ENCODE measurements at regions not wholly inside any gene's neighbourhood (a gene's known extent, or its start where the extent isn't known, plus 50 kb on each side); places are given as distances from the start of the nearest gene placed in this dataset.
"Not testable (repeated sequence)": the region's sequence is repeated elsewhere in the genome, so short reads cannot be mapped to it uniquely, and the experiment has no call there.

GRCh38 chr5:104081232-104081631, 518.6 kb upstream of the NUDT12 start:
- intact Hi-C loops (cut with DNase I): no loop called here
- Histone ChIP-seq H3K9me3 (no peaks in the 10 kb centered on the region), H3K4me1 (peaks cover 0 to 3% (median 0%) of the 10 kb centered on the region in 4 donors), H3K36me3 (no peaks in the 10 kb centered on the region), H3K27me3 (no peaks in the 10 kb centered on the region), H3K27ac (no peak overlapping the region), H3K4me3 (no peak overlapping the region)
- no peak for TF ChIP-seq CTCF (IDR thresholded peaks at IDR 0.05)
- no peak for TF ChIP-seq POLR2A (IDR thresholded peaks at IDR 0.05)
- no peak for ATAC-seq
- DNase-seq: no peak

DNA sequence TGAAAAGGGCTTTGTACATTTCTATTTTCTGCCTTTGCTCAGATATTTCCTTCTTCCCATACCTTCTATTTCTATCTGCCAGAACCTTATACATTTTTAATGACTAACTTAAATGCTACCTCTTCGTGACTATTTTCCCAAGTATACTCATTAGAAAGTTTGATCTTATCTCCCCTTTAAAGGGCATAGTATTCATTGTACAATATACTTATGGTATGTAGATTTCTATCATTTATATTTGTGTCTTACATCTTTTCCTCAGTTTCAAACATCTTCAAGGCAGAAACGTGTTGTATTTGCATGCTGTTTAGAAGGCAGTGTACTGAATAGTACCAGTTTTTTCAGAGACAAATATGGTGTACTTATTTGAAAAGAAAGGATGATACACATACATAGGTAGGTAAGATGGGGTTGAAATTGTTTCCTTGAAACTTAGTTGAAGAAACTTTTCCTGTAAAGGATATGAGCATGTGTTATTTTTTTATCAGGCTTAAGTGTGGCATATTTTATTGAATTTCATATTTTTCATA, 518.1 kb upstream of the NUDT12 start:
- WGBS (ENCODE audit: insufficient coverage, low coverage, low lambda C conversion rate, missing lambda C conversion rate): 31% methylated on average over 2 of the region's 2 CpGs
- H3K27me3 ChIP-seq: no peaks in the 10 kb centered on the region
- H3K4me1 ChIP-seq: peaks cover 0 to 3% (median 0%) of the 10 kb centered on the region in 4 donors
- intact Hi-C loops (cut with DNase I): no loop called here
- ATAC-seq (no peak), DNase-seq (no peak)
- H3K9me3 ChIP-seq: no peaks in the 10 kb centered on the region
- H3K4me3 ChIP-seq: no peak overlapping the region
- H3K36me3 ChIP-seq: no peaks in the 10 kb centered on the region
- no peak overlapping the region for H3K27ac ChIP-seq
- no peak for TF ChIP-seq POLR2A (IDR thresholded peaks at IDR 0.05)
- no peak for TF ChIP-seq CTCF (IDR thresholded peaks at IDR 0.05)

GRCh38 chr5:104079861-104080645, 517.5 kb upstream of the NUDT12 start:
- H3K27me3 ChIP-seq; H3K9me3 ChIP-seq; H3K4me1 ChIP-seq; H3K36me3 ChIP-seq; H3K4me3 ChIP-seq; DNase-seq; intact Hi-C loops (cut with DNase I); ATAC-seq; H3K27ac ChIP-seq: not testable (repeated sequence)
- 87% methylated on average over 15 of the region's 29 CpGs for WGBS (ENCODE audit: insufficient coverage, low coverage, low lambda C conversion rate, missing lambda C conversion rate)

- ATAC-seq (no peak), DNase-seq (no peak)
- no peaks in the 10 kb centered on the region for H3K4me1 ChIP-seq
- H3K9me3 ChIP-seq: no peaks in the 10 kb centered on the region
- 33% methylated on average over 2 of the region's 2 CpGs for WGBS (ENCODE audit: insufficient coverage, low coverage, low lambda C conversion rate, missing lambda C conversion rate)
- TF ChIP-seq POLR2A (IDR thresholded peaks at IDR 0.05) (no peak), CTCF (IDR thresholded peaks at IDR 0.05) (no peak)
- intact Hi-C loops (cut with DNase I): no loop called here
- H3K36me3 ChIP-seq: no peaks in the 10 kb centered on the region
- H3K27me3 ChIP-seq: no peaks in the 10 kb centered on the region
- no peak overlapping the region for H3K4me3 ChIP-seq
- no peak overlapping the region for H3K27ac ChIP-seq
Measured at GRCh38 chr5:104071887-104072286, 509.3 kb upstream of the NUDT12 start.

DNA sequence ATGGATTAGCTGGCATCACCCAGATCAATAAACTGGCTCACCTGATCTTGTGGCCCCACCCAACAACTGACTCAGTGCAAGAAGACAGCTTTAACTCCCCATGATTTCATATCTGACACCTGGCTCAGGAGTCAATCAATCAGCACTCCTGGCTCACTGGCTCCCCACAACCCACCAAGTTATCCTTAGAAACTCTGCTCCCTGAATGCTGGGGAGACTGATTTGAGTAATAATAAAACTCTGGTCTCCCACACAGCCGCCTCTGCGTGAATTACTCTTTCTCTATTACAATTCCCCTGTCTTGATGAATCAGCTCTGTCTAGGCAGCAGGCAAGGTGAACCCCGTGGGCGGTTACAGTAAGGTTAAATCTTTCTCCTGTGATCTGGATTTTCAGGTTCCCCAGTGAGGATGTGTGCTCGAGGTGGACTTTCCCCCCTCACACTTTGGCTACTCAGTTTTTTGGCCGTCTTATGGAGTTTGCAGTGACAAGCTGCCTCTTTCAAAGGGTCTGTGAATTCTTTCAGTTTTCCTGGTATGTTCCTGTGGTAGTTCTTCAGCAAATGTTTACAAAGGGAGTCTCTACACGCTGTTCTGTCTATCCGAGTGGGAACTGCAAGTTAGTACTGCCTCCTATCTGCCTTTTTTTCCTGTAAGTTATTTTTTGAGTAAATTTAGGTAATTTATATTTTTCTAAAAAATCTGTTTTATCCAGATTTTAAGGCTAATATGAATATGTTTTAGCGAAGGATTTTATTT, 500.2 kb upstream of the NUDT12 start:
- H3K27ac ChIP-seq: no peak overlapping the region
- no peaks in the 10 kb centered on the region for H3K36me3 ChIP-seq
- intact Hi-C loops (cut with DNase I): no loop called here
- WGBS (ENCODE audit: insufficient coverage, low coverage, low lambda C conversion rate, missing lambda C conversion rate): 40% methylated on average over 7 of the region's 9 CpGs
- H3K9me3 ChIP-seq: no peaks in the 10 kb centered on the region
- DNase-seq: no peak
- no peak for ATAC-seq
- no peaks in the 10 kb centered on the region for H3K4me1 ChIP-seq
- no peak overlapping the region for H3K4me3 ChIP-seq
- no peaks in the 10 kb centered on the region for H3K27me3 ChIP-seq
- no peak for TF ChIP-seq CTCF (IDR thresholded peaks at IDR 0.05)
- no peak for TF ChIP-seq POLR2A (IDR thresholded peaks at IDR 0.05)

Measured in right lobe of liver (tissue), 6 donors.